A549 (cell line): ENCODE measurements at regions not wholly inside any gene's neighbourhood (a gene's known extent, or its start where the extent isn't known, plus 50 kb on each side); places are given as distances from the start of the nearest gene placed in this dataset.

Experiments used
- ATAC-seq, 2 experiments: fragments of 200-7000 bp in 1 of 2; fragments of >200 bp in 1 of 2; cut with Nextera tagmentation in 1 of 2; cut with Tn5 transposase in 1 of 2; 3 replicates each; pipeline versions ENCODE4 v1.8.0 to v1.9.1; 2018 to 2020; ENCODE audit warnings: mild to moderate bottlenecking in 1 of 2, moderate library complexity in 1 of 2
- CTCF ChIA-PET: fragments of 300-600 bp; sonication (Branson Sonifier 250); formaldehyde crosslinking; extraction: SDS; loops from one replicate; lab custom pipeline; 2021; ENCODE audit warnings: antibody characterized with exemption, inconsistent platforms; lab: Yijun Ruan, JAX
- POLR2A ChIA-PET: fragments of 350-600 bp; formaldehyde crosslinking; extraction: SDS; loops from one replicate; lab custom pipeline; 2021; ENCODE audit warnings: antibody characterized with exemption, inconsistent platforms; lab: Yijun Ruan, JAX
- DNase-seq, 2 experiments: peaks; one replicate each; pipeline versions ENCODE4 v3.0.0 to v3.0.0-alpha.2; 2011 to 2016; ENCODE audit warnings: low read depth in 1 of 2, low spot score in 1 of 2
- FAIRE-seq: peaks from 2 replicates; lab custom pipeline; 2011; peaks lifted over from hg19 to GRCh38; lab: Jason Lieb, UNC
- H3K27ac ChIP-seq, 2 experiments: fragments of >200 bp; sonication (Bioruptor Twin); formaldehyde crosslinking; 3 replicates each; pipeline ENCODE4 v1.5.1; 2016 to 2017
- H3K4me1 ChIP-seq: fragments of >200 bp; sonication (Bioruptor Twin); formaldehyde crosslinking; 3 replicates; pipeline ENCODE4 v1.6.1; 2016
- H3K4me2 ChIP-seq: fragments of >200 bp; sonication (Bioruptor Twin); formaldehyde crosslinking; 3 replicates; pipeline ENCODE4 v1.6.1; 2016
- H3K4me3 ChIP-seq: fragments of >200 bp; sonication (Bioruptor Twin); formaldehyde crosslinking; 3 replicates; pipeline ENCODE4 v1.5.1; 2016
- H3K9me3 ChIP-seq: fragments of >200 bp; sonication (Bioruptor Twin); formaldehyde crosslinking; 3 replicates; pipeline ENCODE4 v1.6.1; 2016
- CBX2 ChIP-seq: fragments of 200-600 bp; sonication (generic); IDR thresholded peaks from 2 replicates; pipeline ENCODE4 v1.6.1; 2016; ENCODE audit warnings: low read depth, mild to moderate bottlenecking, borderline replicate concordance
- CBX8 ChIP-seq: fragments of 200-600 bp; sonication (generic); IDR thresholded peaks from 2 replicates; pipeline ENCODE4 v1.6.1; 2016
- CEBPB ChIP-seq, 2 experiments: fragments of >200 bp in 1 of 2; sonication (Bioruptor Twin) in 1 of 2; formaldehyde crosslinking in 1 of 2; IDR thresholded peaks; 2 replicates each; pipeline ENCODE4 v1.6.1; 2012 to 2016
- EHMT2 ChIP-seq: fragments of 200-600 bp; sonication (generic); IDR thresholded peaks from 2 replicates; pipeline ENCODE4 v1.6.1; 2016; ENCODE audit warnings: antibody characterized with exemption, low read depth, mild to moderate bottlenecking, moderate library complexity
- EP300 ChIP-seq, 2 experiments: fragments of >200 bp; sonication (Bioruptor Twin); formaldehyde crosslinking; IDR thresholded peaks; 2 replicates in 1 of 2; 3 replicates in 1 of 2; pipeline ENCODE4 v1.6.1; 2016 to 2017
- ESRRA ChIP-seq: fragments of 150-350 bp; IDR thresholded peaks from 2 replicates; pipeline ENCODE4 v1.6.1; 2014; ENCODE audit warnings: mild to moderate bottlenecking, low read length, borderline replicate concordance
- FOSL2 ChIP-seq, 2 experiments: fragments of 450-650 bp in 1 of 2; fragments of >200 bp in 1 of 2; sonication (Bioruptor Twin) in 1 of 2; formaldehyde crosslinking; IDR thresholded peaks; 2 replicates each; pipeline versions ENCODE4 v1.5.0 to v1.6.1; 2016 to 2020; ENCODE audit warnings: mild to moderate bottlenecking in 1 of 2, moderate library complexity in 1 of 2
- FOXS1 ChIP-seq: fragments of 250-450 bp; sonication (Bioruptor Pico); IDR thresholded peaks from 2 replicates; pipeline ENCODE4 v1.5.0; 2020; ENCODE audit warnings: mild to moderate bottlenecking, moderate library complexity
- GATA3 ChIP-seq: IDR thresholded peaks from 2 replicates; pipeline ENCODE4 v1.6.1; 2012; ENCODE audit warnings: borderline replicate concordance
- HEYL ChIP-seq: fragments of 250-450 bp; sonication (Bioruptor Pico); IDR thresholded peaks from 2 replicates; pipeline ENCODE4 v1.8.0; 2021; ENCODE audit warnings: mild to moderate bottlenecking, moderate library complexity
- KDM5A ChIP-seq: fragments of 200-600 bp; sonication (generic); IDR thresholded peaks from 2 replicates; pipeline ENCODE4 v1.6.1; 2016; ENCODE audit warnings: antibody characterized with exemption, mild to moderate bottlenecking
- MAFK ChIP-seq: fragments of 450-650 bp; IDR thresholded peaks from 2 replicates; pipeline ENCODE4 v1.6.1; 2014; ENCODE audit not compliant: partially characterized antibody
- NFE2L2 ChIP-seq: fragments of 150-350 bp; conservative IDR thresholded peaks from 2 replicates; pipeline ENCODE4 v1.6.1; 2014; ENCODE audit warnings: low read length
- RCOR1 ChIP-seq: fragments of 150-350 bp; IDR thresholded peaks from 2 replicates; pipeline ENCODE4 v1.6.1; 2014; ENCODE audit warnings: antibody characterized with exemption, low read length, low read depth
- RFX5 ChIP-seq: fragments of 450-650 bp; IDR thresholded peaks from 2 replicates; pipeline ENCODE4 v1.7.1; 2014; ENCODE audit warnings: antibody characterized with exemption, mild to moderate bottlenecking, moderate library complexity
- RNF2 ChIP-seq: fragments of 200-600 bp; sonication (generic); IDR thresholded peaks from 2 replicates; pipeline ENCODE4 v1.6.1; 2016; ENCODE audit warnings: low read depth, mild to moderate bottlenecking, antibody characterized with exemption, moderate library complexity, borderline replicate concordance
- SMC3 ChIP-seq: fragments of >200 bp; sonication (Bioruptor Twin); formaldehyde crosslinking; IDR thresholded peaks from 3 replicates; pipeline ENCODE4 v1.6.1; 2018; ENCODE audit warnings: inconsistent platforms
- ZC3H11A ChIP-seq: fragments of 450-650 bp; IDR thresholded peaks from 2 replicates; pipeline ENCODE4 v1.6.1; 2014; ENCODE audit warnings: antibody characterized with exemption, mild to moderate bottlenecking
- ZFP36 ChIP-seq: fragments of 450-650 bp; IDR thresholded peaks from 2 replicates; pipeline ENCODE4 v1.6.1; 2014; ENCODE audit warnings: borderline replicate concordance; ENCODE audit not compliant: partially characterized antibody
- WGBS: methylation state at CpG from one replicate; pipeline ENCODE4 v1.1.6; 2017; ENCODE audit errors: missing lambda C conversion rate; 5-methylcytosine and 5-hydroxymethylcytosine counted together
- TF ChIP-seq, protein P1 (sequence below): fragments of >200 bp; sonication (Bioruptor Twin); formaldehyde crosslinking; IDR thresholded peaks from 2 replicates; pipeline ENCODE4 v1.6.1; 2016
- TF ChIP-seq, protein P2 (sequence below): IDR thresholded peaks from 2 replicates; pipeline ENCODE4 v1.6.1; 2012; ENCODE audit warnings: low read depth, borderline replicate concordance
- TF ChIP-seq, protein P3 (sequence below): fragments of 150-350 bp; IDR thresholded peaks from 2 replicates; pipeline ENCODE4 v1.6.1; 2014; ENCODE audit warnings: low read depth, mild to moderate bottlenecking, low read length
- TF ChIP-seq, protein P4 (sequence below): fragments of 250-450 bp; sonication (Bioruptor Pico); IDR thresholded peaks from 2 replicates; pipeline ENCODE4 v1.5.0; 2021; ENCODE audit warnings: mild to moderate bottlenecking, moderate library complexity, borderline replicate concordance

DNA sequence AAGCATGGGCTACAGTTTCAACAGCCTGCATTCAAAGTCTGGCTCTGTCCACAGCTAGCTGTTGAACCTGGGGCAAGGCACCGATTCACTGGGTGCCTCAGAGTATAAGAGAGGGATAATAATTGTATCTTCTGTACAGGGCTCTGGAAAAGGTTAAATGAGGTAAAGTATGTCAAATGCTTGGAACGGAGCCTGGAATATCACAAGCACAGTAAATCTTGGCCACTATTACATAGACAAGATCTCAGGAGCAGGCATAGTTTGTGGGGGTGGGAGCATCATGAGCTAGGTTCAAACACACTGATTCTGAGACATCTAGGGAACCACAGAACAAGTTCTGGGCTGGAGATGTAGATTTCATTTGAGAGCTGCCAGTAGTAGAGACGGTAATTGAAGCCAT, 203.7 kb upstream of the NUDT4 start:
- TF ChIP-seq MAFK (no peak), ZC3H11A (no peak), FOSL2 (IDR thresholded peaks at IDR 0.05) (no peak), FOSL2 (CRISPR knock-in tag; IDR thresholded peaks at IDR 0.05) (no peak), FOXS1 (CRISPR knock-in tag) (no peak), EP300 (IDR thresholded peaks at IDR 0.05) (no peak), CBX2 (no peak), HEYL (CRISPR knock-in tag) (no peak), CBX8 (no peak), RCOR1 (no peak), ZFP36 (no peak), EHMT2 (no peak), RFX5 (no peak), SMC3 (no peak), ESRRA (no peak), NFE2L2 (no peak), KDM5A (no peak)
- TF ChIP-seq, protein P1, sequence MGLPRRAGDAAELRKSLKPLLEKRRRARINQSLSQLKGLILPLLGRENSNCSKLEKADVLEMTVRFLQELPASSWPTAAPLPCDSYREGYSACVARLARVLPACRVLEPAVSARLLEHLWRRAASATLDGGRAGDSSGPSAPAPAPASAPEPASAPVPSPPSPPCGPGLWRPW = no peak
- TF ChIP-seq, protein P2, sequence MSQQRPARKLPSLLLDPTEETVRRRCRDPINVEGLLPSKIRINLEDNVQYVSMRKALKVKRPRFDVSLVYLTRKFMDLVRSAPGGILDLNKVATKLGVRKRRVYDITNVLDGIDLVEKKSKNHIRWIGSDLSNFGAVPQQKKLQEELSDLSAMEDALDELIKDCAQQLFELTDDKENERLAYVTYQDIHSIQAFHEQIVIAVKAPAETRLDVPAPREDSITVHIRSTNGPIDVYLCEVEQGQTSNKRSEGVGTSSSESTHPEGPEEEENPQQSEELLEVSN = no peak
- TF ChIP-seq, protein P3, sequence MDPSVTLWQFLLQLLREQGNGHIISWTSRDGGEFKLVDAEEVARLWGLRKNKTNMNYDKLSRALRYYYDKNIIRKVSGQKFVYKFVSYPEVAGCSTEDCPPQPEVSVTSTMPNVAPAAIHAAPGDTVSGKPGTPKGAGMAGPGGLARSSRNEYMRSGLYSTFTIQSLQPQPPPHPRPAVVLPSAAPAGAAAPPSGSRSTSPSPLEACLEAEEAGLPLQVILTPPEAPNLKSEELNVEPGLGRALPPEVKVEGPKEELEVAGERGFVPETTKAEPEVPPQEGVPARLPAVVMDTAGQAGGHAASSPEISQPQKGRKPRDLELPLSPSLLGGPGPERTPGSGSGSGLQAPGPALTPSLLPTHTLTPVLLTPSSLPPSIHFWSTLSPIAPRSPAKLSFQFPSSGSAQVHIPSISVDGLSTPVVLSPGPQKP = no peak
- TF ChIP-seq, protein P4, sequence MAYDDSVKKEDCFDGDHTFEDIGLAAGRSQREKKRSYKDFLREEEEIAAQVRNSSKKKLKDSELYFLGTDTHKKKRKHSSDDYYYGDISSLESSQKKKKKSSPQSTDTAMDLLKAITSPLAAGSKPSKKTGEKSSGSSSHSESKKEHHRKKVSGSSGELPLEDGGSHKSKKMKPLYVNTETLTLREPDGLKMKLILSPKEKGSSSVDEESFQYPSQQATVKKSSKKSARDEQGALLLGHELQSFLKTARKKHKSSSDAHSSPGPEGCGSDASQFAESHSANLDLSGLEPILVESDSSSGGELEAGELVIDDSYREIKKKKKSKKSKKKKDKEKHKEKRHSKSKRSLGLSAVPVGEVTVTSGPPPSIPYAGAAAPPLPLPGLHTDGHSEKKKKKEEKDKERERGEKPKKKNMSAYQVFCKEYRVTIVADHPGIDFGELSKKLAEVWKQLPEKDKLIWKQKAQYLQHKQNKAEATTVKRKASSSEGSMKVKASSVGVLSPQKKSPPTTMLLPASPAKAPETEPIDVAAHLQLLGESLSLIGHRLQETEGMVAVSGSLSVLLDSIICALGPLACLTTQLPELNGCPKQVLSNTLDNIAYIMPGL (CRISPR knock-in tag) = no peak
- WGBS = 60% methylated on average over 3 of the region's 3 CpGs
- DNase-seq = no peak
- no peaks in the 10 kb centered on the region; the same call in 2 of the 3 replicates for H3K4me1 ChIP-seq
- no peak overlapping the region for H3K4me3 ChIP-seq
- POLR2A ChIA-PET = no interaction called here
- no peaks in the 10 kb centered on the region for H3K9me3 ChIP-seq
- ATAC-seq = peak in 1 of 2 experiments; percentile 36; a peak in 2 of 6 replicates
- CTCF ChIA-PET = interaction anchor here (0.7 kb wide), 1 partner anchor 149 kb away, joined by 3 read pairs; no protein-coding TSS in a partner anchor
- H3K4me2 ChIP-seq = no peak overlapping the region
- FAIRE-seq = no peak
- no peak overlapping the region; a peak in 1 of 6 replicates for H3K27ac ChIP-seq

DNA sequence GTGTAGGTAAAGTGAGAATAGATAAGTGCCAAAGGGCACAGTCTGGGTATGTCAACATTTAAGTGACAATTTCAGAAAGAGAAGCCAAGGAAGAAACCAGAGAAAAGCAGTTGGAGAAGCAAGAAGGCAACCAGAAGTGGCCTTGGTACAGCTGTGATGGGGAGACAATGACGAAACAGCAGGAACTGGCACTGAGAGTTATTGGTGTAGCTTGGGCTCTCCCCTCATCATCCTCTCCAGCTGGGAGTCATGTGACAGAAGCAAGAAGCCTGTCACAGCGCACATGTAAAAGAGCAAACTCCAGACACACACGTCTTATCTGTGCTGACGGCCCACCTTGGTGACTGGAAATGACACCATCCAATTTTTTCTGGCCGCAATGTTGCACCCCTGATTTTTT, 203.3 kb upstream of the NUDT4 start:
- no peak for ATAC-seq
- 92% methylated on average over 5 of the region's 5 CpGs for WGBS
- no peak for TF ChIP-seq FOXS1 (CRISPR knock-in tag)
- TF ChIP-seq RNF2 = no peak
- TF ChIP-seq GATA3 = no peak
- no peak for TF ChIP-seq HEYL (CRISPR knock-in tag)
- TF ChIP-seq CEBPB (IDR thresholded peaks at IDR 0.05) = no peak
- TF ChIP-seq, all 56 proteins: peak for 0
- no peak for DNase-seq
- H3K27ac ChIP-seq = no peak overlapping the region; a peak in 1 of 6 replicates
- no peak for FAIRE-seq
- no peak overlapping the region for H3K4me2 ChIP-seq
- no peaks in the 10 kb centered on the region; the same call in 2 of the 3 replicates for H3K4me1 ChIP-seq
- ChIA-PET CTCF (no interaction called here), POLR2A (no interaction called here)
- H3K9me3 ChIP-seq = no peaks in the 10 kb centered on the region
- no peak overlapping the region for H3K4me3 ChIP-seq
